ENCODE measurements at regions not wholly inside any gene's neighbourhood (a gene's known extent, or its start where the extent isn't known, plus 50 kb on each side); places are given as distances from the start of the nearest gene placed in this dataset.

DNA sequence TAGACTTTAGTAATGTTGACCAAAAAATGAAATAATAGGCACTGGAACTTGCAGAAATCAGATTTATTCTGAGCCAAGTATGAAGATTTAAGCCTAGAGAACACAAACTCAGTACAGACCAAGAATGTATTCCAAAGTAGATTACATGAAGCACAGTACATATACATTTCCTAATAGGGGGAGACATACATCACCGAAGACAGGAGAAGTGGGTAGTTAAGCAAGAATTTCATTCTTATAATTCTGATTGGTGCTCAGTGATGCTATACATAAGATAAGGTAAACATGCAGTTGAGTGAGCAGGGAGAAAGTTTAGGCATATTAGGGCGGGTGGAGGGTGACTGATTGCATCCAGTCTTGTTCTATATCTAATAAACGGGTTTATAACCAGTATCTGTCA is 2218.8 kb downstream of the PCDH9 start:
- H3K36me3 ChIP-seq = no peaks in the 10 kb centered on the region
- TF ChIP-seq, protein P1, sequence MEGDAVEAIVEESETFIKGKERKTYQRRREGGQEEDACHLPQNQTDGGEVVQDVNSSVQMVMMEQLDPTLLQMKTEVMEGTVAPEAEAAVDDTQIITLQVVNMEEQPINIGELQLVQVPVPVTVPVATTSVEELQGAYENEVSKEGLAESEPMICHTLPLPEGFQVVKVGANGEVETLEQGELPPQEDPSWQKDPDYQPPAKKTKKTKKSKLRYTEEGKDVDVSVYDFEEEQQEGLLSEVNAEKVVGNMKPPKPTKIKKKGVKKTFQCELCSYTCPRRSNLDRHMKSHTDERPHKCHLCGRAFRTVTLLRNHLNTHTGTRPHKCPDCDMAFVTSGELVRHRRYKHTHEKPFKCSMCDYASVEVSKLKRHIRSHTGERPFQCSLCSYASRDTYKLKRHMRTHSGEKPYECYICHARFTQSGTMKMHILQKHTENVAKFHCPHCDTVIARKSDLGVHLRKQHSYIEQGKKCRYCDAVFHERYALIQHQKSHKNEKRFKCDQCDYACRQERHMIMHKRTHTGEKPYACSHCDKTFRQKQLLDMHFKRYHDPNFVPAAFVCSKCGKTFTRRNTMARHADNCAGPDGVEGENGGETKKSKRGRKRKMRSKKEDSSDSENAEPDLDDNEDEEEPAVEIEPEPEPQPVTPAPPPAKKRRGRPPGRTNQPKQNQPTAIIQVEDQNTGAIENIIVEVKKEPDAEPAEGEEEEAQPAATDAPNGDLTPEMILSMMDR (IDR thresholded peaks at IDR 0.05) = no peak
- intact Hi-C loops (cut with DNase I) = no loop called here
- peaks cover 0 to 6% (median 0%) of the 10 kb centered on the region in 4 donors for H3K27me3 ChIP-seq
- H3K4me1 ChIP-seq = no peaks in the 10 kb centered on the region
- no peaks in the 10 kb centered on the region for H3K9me3 ChIP-seq
- no peak overlapping the region for H3K27ac ChIP-seq
- no peak for FAIRE-seq
- ATAC-seq = no peak
- H3K4me3 ChIP-seq = no peak overlapping the region
- DNase-seq = no peak
- WGBS, 2 donors = 37 to 41% methylated on average over 3 of the region's 3 CpGs

DNA sequence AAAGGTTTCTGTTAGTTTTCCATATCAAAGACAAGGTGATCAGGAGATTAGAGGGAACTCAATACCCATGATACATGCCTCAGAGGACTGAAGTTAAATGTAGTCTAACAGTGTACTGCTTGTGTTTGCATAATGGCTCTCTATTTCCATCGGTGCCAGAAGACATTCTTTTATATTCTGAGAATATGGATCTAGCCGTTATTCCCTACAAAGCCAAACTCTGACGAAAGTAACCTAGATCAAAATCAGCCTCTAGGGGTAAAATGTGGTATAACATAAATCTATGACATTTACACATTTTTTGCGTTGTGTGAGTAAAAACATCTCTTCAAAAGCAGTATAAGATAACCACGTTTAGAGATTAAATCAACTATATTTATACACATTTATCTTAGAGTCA is 2232.7 kb downstream of the PCDH9 start:
- ATAC-seq (no peak), FAIRE-seq (no peak), DNase-seq (no peak)
- WGBS, 2 donors = 54 to 72% methylated on average over 5 of the region's 5 CpGs
- no peaks in the 10 kb centered on the region for H3K4me1 ChIP-seq
- no peak overlapping the region for H3K4me3 ChIP-seq
- intact Hi-C loops (cut with DNase I) = no loop called here
- TF ChIP-seq, protein P1 (IDR thresholded peaks at IDR 0.05) = no peak
- H3K36me3 ChIP-seq = no peaks in the 10 kb centered on the region
- no peak overlapping the region for H3K27ac ChIP-seq
- H3K27me3 ChIP-seq = no peaks in the 10 kb centered on the region
- no peaks in the 10 kb centered on the region for H3K9me3 ChIP-seq

DNA sequence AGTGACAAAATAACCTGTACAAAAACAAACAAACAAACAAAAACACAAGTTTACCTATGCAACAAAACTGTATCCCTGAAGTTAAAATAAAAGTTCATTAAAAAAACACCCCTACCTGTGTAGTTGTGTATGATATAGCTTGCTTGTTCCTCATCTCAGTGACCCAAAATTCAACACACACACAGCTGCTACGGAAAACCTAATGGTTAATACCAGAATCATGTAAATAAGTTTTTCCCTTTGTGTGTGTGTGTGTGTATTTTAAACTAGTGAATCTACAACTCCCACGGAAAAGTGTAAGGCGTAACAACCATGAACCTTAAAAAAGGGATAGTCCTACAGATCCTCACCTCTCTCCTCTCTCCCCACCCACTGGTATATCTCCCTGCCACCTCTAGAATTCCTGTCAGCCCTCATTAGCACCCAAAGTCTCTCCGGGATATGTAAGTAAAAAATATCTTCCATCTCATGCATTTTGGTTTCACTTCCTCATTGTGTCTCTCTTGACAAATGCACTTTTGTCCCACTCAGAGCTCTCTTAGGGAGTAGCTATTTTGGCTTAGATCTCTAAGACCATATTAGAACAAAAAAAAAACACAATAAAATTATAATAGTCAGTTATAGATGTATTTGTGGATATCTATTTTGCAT is 2236.5 kb downstream of the PCDH9 start:
- no peaks in the 10 kb centered on the region for H3K36me3 ChIP-seq
- no peak for ATAC-seq
- intact Hi-C loops (cut with DNase I) = no loop called here
- TF ChIP-seq, protein P1 (IDR thresholded peaks at IDR 0.05) = no peak
- DNase-seq = no peak
- H3K27ac ChIP-seq = no peak overlapping the region
- H3K4me1 ChIP-seq = no peaks in the 10 kb centered on the region
- WGBS, 2 donors = 66 to 71% methylated on average over 4 of the region's 4 CpGs
- FAIRE-seq = no peak
- H3K9me3 ChIP-seq = no peaks in the 10 kb centered on the region
- H3K4me3 ChIP-seq = no peak overlapping the region
- H3K27me3 ChIP-seq = peaks cover 0 to 4% (median 0%) of the 10 kb centered on the region in 4 donors

DNA sequence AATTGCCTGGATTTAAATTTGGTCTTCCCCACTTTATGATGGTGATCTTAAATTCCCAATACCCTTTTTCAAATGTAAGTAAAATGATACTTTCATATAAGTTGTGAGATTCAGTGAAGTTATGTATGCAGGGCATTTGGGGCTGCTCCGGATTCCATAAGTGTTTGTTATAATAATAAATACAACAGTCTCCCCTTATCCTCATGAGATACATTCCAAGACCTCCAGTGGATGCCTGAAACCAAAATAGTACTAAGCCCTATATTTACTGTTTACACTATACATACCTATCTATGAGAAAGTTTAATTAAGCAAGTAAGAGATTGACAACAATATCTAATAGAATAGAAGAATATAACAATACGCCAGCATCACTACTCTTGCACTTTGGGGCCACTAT is 2237.8 kb downstream of the PCDH9 start:
- H3K27ac ChIP-seq = no peak overlapping the region
- WGBS, 2 donors = 53 to 61% methylated on average over 2 of the region's 2 CpGs
- no peaks in the 10 kb centered on the region for H3K4me1 ChIP-seq
- H3K36me3 ChIP-seq = no peaks in the 10 kb centered on the region
- no peak for DNase-seq
- H3K4me3 ChIP-seq = no peak overlapping the region
- peaks cover 0 to 4% (median 0%) of the 10 kb centered on the region in 4 donors for H3K27me3 ChIP-seq
- TF ChIP-seq, protein P1 (IDR thresholded peaks at IDR 0.05) = no peak
- ATAC-seq = no peak
- FAIRE-seq = no peak
- intact Hi-C loops (cut with DNase I) = no loop called here
- no peaks in the 10 kb centered on the region for H3K9me3 ChIP-seq

DNA sequence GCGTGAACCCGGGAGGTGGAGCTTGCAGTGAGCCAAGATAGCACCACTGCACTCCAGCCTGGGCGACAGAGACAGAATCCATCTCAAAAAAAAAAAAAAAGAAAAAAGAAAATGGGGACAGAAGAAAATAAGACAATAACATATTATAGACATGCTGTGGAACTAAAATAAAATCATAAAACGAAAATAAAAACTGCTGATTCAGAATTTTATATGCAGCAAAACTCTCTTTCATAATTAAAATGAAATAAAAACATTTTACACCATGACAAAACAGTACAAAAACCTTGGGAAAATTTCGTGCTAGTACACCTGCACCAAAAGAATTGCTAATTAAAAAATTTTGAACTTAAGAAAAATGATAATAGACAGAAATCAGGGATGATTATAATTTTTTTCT is 2245.1 kb downstream of the PCDH9 start:
- no peaks in the 10 kb centered on the region for H3K9me3 ChIP-seq
- ATAC-seq (no peak), FAIRE-seq (no peak), DNase-seq (no peak)
- TF ChIP-seq, protein P1 (IDR thresholded peaks at IDR 0.05) = no peak
- peaks cover 0 to 4% (median 0%) of the 10 kb centered on the region in 4 donors for H3K27me3 ChIP-seq
- H3K27ac ChIP-seq = no peak overlapping the region
- WGBS, 2 donors = 27 to 36% methylated on average over 5 of the region's 5 CpGs
- intact Hi-C loops (cut with DNase I) = no loop called here
- no peaks in the 10 kb centered on the region for H3K36me3 ChIP-seq
- no peak overlapping the region for H3K4me3 ChIP-seq
- no peaks in the 10 kb centered on the region for H3K4me1 ChIP-seq

Data from pancreas (tissue), 10 donors.